ENCODE measurements at regions not wholly inside any gene's neighbourhood (a gene's known extent, or its start where the extent isn't known, plus 50 kb on each side); places are given as distances from the start of the nearest gene placed in this dataset.

GRCh38 chr1:94326329-94326728, 88.9 kb upstream of the ARHGAP29 start:
- TF ChIP-seq POLR2AphosphoS5 (IDR thresholded peaks at IDR 0.05) (no peak), POLR2A (IDR thresholded peaks at IDR 0.05) (no peak)
- TF ChIP-seq, protein P1, sequence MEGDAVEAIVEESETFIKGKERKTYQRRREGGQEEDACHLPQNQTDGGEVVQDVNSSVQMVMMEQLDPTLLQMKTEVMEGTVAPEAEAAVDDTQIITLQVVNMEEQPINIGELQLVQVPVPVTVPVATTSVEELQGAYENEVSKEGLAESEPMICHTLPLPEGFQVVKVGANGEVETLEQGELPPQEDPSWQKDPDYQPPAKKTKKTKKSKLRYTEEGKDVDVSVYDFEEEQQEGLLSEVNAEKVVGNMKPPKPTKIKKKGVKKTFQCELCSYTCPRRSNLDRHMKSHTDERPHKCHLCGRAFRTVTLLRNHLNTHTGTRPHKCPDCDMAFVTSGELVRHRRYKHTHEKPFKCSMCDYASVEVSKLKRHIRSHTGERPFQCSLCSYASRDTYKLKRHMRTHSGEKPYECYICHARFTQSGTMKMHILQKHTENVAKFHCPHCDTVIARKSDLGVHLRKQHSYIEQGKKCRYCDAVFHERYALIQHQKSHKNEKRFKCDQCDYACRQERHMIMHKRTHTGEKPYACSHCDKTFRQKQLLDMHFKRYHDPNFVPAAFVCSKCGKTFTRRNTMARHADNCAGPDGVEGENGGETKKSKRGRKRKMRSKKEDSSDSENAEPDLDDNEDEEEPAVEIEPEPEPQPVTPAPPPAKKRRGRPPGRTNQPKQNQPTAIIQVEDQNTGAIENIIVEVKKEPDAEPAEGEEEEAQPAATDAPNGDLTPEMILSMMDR (IDR thresholded peaks at IDR 0.05): no peak

Measured in stomach (tissue), 4 donors.